ENCODE measurements at regions not wholly inside any gene's neighbourhood (a gene's known extent, or its start where the extent isn't known, plus 50 kb on each side); places are given as distances from the start of the nearest gene placed in this dataset.

GRCh38 chr4:54414545-54414944 lies 185.5 kb downstream of the PDGFRA start:
- no peak for TF ChIP-seq POLR2A (IDR thresholded peaks at IDR 0.05; ENCODE audit: low read depth)
- TF ChIP-seq CTCF (IDR thresholded peaks at IDR 0.05), result no peak
